GM19395 (cell line): ENCODE measurements at regions not wholly inside any gene's neighbourhood (a gene's known extent, or its start where the extent isn't known, plus 50 kb on each side); places are given as distances from the start of the nearest gene placed in this dataset.
"Not testable (repeated sequence)": the region's sequence is repeated elsewhere in the genome, so short reads cannot be mapped to it uniquely, and the experiment has no call there.

Experiments used
- ATAC-seq: cut with Tn5 transposase; IDR thresholded peaks from one replicate; pipeline ENCODE4 v1.9.1; 2021; ENCODE audit warnings: mild to moderate bottlenecking, moderate library complexity; ENCODE audit not compliant: unreplicated experiment

DNA sequence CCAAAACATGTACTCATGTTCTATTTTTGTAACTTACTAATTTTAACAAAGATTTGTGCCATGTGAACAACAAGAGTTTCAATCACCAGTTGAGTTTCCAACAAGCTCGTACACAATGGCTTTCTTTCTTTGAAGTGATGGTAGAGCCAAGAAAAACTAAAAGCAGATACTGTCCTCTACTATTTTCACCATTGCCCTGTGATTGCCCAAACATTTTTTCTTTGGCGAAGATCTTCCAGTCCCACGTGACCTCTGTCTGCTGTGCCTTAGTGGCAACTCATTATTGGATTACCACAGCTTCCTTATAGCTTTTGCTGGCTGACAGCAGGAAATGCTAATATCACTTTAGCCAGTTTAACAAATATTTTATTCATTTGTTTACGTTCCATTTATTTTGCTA lies 1147.1 kb downstream of the STIM2 start:
- no peak for ATAC-seq

DNA sequence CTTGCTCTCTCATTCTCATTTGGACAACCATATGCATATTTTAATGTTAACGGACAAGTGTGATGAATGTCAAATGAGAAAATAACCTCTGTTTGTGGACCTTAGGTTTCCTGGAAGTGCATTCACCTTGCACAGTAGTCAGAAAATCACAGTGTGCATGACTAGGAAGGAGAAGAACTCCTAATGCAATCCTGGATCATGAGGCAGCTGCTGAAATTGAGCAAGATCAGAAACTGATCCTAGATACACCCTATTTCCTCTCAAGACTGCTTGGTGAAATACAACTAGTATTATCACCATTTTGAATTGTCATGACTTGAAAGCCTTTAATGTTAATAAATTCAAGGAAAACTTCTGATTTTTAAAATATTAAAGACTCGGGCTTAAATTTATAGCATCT lies 1148.9 kb downstream of the STIM2 start:
- ATAC-seq, result no peak

DNA sequence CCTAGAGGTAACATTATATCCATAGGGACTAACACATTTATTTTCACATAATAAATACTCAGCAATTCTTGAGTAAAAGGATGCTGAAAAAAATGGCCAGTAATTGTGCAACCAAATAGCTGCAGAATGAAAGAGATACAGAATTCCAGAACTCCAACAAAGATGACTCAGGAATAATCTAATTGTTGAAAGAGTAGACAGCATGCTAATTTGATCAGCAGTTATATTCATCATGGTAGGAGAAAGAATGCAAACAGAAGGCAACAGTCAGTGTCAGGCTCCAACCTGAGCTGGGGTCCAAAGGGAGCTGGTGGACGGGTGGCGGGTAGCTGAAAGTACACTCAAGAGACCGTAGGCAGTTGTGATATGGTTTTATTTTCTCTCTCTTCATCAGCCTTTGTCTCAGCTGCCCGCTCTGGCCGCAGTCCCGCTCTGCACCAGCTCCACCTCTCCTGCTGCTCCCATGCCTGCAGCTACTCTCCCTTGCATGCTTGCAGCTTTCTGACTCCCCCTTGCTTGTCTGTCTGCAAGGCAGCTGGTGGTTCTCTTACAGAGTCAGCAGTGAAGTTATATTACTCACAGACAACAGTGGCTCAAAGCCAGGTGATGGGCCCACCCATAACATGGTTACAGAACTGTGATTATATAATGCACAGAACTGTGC lies 1150.1 kb downstream of the STIM2 start:
- no peak for ATAC-seq

DNA sequence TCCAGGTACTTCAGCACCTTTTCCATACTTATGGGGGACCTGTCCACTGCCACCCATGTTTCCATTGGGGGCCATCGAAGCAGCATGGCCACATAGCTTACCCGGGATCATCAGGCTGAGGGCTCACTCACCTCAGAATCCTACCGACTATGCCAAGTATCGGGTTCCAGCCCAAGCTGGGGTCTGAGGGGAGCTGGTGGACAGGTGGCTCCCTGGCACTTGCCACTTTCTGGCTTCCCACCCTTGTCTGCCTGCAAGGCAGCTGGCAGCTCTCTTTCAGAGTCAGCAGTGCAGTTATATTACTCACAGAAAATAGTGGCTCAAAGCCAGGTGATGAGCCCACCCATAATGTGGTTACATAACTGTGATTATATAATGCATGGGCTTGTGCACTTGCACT lies 1153.8 kb downstream of the STIM2 start:
- ATAC-seq, result no peak

DNA sequence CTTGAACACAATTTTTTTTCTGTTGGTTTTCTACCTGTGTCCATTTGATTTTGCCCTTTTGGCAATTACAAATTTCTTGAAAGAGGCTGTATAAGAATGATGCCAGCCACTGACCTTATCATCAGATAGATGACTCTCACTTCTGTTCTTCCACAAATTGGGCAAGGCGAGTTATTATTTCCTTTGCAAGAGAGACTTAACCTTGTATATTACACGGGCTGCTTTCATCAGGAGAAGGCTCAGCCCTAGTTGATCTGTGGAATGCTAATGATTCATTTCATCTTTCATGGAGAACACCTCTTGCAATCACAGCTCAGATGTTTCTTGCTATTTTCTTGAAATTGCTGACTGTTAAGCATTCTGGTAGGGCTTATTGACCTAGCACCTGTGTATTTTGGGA lies 1155.4 kb downstream of the STIM2 start:
- ATAC-seq, result no peak

DNA sequence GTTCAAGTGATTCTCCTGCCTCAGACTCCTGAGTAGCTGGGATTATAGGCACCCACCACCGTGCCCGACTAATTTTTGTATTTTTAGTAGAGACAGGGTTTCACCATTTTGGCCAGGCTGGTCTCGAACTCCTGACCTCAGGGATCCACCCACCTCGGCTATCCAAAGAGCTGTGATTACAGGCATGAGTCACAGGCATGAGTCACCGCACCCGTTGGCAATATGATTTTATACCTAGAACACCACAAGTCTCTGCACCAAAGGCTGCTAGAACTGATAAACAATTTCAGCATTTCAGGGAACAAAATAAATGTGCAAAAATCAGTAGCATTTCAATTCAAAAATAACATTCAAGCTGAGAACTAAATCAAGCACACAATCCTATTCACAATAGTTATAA lies 1177.6 kb downstream of the STIM2 start:
- ATAC-seq, result not testable (repeated sequence)

DNA sequence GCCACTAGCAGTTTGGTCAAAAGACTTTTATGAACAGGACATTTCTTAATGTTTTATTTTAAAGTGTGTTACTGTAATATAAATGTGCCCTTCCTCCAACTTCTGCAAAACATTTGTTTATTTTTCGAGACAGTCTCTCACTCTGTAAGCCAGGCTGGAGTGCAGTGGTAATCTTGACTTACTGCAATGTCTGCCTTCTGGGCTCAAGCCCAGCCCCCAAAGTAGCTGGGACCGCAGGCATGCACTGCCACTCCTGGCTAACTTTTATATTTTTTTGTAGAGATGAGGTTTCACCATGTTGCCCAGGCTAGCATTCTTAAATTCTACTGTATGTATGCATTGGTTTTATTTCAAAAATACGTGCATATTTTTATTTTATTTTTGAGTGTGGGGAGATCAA lies 1201.9 kb downstream of the STIM2 start:
- no peak for ATAC-seq

DNA sequence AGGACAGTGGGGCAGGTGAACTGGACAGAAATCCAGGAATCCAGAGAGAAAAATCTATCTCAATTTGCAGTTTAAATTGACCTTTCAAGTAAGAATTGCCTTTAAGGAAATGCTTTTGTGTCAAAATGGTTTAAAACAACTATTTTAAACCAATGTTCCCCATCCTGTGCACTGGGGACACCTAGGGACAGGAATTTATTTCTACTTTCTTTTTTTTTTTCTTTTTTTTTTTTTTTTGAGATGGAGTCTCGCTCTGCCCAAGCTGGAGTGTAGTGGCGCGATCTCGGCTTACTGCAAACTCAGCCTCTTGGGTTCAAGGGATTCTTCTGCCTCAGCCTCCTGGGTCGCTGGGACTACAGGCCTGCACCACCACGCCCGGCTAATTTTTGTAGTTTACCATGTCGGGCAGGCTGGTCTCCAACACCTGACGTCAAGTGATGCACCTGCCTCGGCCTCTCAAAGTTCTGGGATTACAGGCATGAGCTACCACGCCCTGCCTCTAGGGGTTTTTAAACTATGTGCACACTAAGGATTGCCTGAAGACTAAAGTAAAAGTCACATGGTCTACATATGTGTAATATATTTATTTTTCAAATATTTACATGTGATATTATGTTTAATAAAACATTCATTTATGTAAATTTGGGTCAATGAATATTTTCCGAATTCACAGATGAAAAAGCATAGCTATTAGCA lies 1213.4 kb downstream of the STIM2 start:
- ATAC-seq, result no peak

DNA sequence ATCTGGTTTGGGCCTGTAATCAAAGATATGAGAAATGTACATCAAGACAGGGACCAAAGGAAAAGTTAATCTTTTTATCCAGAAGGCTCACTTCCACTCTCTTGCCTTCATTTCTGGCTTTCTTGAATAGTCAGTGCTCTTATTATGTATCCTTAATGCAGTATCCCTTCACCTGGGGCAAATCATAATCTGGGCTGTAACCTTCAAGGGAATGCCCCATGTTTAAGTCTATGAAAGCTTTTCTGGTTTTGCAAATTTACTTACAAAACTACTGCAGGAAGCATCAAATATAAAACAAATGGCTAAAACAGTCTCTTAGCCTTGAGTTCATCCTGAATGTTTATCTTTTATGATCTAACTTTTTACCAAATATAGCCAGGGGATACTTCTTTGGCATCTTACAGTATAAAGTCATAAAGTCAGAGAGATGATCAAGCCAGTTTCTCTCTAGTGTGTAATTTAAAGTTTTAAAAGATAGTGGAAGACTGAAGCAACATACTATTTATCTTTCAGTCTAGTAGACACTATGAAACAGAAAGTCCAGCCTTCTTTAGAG lies 1214.8 kb downstream of the STIM2 start:
- ATAC-seq, result no peak

DNA sequence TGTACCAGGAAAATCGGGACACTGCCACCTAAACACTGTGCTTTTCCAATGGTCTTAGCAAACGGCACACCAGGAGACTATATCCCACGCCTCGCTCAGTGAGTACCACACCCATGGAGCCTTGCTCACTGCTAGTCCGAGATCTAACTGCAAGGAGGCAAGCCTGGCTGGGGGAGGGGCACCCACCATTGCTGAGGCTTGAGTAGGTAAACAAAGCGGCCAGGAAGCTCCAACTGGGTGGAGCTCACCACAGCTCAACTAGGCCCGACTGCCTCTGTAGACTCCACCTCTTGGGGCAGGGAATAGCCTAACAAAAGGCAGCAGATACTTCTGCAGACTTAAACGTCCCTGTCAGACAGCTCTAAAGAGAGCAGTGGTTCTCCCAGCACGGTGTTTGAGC lies 1216.6 kb downstream of the STIM2 start:
- not testable (repeated sequence) for ATAC-seq

DNA sequence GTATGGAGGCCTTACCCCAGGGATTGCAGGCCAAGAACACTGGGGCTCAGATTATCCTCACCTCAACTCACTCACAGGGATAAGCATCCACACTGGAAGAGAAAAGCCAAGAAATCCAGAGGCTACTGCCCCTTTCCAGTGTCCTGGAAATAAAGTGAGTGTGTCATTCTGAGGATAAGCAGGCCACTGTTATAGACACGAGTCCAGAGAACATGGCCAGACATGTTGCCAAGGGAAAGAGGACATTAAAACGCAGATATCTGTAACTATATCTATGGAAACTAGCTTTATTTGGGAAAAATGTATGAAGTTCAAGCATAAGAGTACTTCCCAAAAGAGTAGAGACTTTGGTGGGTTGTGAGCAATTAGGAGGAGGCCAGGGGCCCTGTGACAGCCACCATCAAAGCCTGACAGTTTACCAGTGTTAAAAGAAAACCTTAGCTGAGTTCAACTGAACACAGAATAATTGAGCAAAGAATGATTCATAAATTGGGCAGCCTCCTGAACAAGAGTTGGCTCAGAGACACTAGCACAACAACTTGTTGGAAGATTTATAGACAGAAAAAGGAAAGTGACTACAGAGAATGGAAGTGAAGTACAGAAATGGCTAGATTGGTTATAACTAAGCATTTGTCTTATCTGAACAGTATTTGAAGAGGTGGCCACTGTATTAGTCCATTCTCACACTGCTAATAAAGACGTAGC lies 1222.2 kb downstream of the STIM2 start:
- ATAC-seq, result no peak

DNA sequence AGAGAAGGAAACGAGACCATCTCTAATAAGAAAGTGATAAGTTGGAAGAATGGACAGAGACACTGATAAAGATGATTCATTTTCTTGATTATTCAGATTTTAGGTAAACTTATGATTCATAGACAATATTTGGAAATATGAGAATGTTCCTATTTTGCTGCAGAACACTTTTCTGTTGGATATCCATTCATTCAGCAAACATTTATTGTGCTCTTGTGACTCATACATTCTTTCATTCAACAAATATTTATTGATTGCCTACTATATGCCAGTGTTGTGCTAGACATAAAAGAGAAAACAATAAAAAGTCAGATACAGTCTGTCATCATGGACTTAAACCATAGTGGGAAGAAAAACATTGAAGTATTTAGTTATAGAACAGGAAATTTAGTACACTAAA lies 1232.0 kb downstream of the STIM2 start:
- ATAC-seq, result no peak

DNA sequence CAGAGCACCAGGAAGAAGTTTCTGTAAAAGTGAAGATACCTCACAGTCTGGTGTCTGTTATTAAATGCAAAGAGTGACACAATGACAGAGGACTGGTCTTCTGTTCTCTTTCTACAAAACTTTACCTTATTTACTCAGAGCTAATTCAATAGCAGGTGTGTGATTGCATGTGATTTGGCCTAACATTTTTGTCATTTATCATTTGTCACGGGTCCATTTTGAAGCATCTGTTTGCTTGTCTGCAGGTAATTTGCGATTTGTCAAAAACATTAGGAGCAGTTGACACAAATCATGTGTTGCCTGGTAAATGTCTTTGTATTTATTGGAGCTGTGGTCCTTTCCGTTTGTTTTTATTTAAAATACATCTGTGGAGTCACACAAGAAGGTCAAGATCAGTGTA lies 1232.4 kb downstream of the STIM2 start:
- no peak for ATAC-seq

DNA sequence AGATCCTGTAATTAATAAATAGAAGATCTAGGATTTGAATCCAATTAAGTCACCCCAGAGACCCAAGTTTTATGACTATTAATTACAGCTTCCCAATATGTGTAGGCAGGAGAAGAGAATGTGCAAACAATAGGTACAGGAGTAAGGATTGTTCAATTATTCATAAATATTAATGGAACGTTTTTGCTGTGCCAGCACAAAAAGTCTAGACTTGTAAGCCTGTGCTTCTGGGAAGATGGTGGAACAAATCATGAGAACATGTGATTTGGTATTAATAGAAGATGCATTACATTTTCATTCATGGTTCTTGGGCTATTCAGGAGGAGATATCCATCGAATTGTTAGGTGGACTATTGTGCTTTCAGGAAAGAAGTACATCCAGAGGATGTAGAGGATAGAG lies 1240.9 kb downstream of the STIM2 start:
- ATAC-seq, result no peak

DNA sequence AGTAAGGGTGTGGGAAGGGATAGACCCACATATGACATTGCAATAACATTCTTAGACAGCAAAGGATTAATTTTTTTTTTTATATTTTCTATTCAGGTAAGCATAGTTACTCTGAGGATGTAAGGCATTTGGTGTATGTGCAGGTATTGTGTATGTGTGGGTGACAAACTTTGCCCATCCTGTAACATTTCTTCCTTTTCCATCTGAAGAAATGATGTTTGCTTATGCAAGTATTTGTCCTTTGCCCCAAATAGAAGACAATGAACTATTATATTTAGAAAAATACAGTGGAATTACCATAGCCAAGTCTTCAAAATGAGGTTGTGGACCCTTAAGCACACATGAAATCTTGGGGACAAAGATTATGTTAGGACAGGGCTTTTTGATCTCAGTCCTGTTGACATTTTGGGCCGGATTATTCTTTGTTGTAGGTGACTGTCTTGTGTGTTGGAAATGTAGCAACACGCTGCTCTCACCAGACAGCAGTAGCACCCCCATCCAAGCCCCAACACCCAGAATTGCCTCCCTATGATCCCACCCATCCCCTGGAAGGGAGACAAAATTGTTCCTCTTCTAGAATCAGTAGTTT lies 1244.7 kb downstream of the STIM2 start:
- no peak for ATAC-seq

DNA sequence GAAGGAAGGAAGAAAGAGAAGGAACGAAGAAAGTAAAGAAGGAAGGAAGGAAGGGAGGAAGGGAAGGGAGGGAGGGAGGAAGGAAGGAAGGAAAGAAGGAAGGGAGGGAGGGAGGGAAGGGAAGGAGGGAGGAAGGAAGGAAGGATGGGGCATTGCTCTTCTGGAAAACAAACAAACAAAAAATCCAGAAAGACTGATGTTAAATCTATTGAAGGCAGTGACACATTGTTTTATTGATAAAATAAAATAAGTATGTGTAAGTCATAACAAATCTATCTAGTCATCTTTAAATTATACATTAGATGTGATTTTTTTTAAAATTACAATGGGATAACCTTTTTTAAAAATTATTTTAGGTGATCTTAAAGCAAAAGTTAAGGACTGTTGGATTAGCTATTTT lies 1245.5 kb downstream of the STIM2 start:
- ATAC-seq, result no peak

DNA sequence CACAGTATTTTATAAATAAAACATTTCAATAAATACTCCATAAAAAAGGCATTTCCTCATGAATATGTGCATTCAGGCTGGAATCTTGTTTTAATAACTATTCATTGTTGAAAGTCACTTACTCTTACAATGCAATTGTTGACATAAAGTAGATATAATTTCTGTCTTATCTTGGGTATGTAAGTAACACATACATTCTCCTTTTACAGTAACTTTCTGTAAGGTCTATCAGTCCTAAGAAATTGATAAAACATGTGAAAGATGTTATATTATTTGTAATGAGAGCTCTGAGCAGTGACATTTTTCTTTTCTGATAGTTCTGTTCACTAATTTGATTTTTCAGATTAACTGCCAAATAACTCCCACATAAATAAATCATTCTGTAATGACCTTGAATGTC lies 1249.2 kb downstream of the STIM2 start:
- no peak for ATAC-seq

DNA sequence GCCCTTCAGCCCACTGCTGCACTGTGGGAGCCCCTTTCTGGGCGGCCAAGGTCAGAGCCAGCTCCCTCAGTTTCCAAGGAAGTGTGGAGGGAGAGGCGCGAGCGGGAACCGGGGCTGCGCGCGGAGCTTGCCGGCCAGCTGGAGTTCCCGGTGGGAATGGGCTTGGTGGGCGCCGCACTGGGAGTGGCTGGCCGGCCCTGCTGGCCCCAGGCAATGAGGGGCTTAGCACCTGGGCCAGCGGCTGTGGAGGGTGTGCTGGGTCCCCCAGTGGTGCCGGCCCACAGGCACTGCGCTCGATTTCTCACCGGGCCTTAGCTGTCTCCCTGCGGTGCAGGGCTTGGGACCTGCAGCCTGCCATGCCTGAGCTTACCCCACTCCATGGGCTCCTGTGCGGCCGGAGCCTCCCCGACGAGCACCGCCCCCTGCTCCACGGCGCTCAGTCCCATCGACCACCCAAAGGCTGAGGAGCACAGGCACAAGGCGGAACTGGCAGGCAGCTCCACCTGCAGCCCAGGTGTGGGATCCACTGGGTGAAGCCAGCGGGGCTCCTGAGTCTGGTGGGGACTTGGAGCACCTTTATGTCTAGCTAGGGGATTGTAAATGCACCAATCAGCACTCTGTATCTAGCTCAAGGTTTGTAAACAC lies 1252.2 kb downstream of the STIM2 start:
- ATAC-seq, result not testable (repeated sequence)

DNA sequence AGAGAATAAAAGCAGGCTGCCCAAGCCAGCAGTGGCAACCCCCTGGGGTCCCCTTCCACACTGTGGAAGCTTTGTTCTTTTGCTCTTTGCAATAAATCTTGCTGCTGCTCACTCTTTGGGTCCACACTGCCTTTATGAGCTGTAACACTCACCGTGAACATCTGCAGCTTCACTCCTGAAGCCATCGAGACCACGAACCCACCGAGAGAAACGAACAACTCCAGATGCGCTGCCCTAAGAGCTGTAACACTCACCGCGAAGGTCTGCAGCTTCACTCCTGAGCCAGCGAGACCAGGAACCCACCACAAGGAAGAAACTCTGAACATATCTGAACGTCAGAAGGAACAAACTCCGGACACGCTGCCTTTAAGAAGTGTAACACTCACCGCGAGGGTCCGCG lies 1252.9 kb downstream of the STIM2 start:
- ATAC-seq, result not testable (repeated sequence)

DNA sequence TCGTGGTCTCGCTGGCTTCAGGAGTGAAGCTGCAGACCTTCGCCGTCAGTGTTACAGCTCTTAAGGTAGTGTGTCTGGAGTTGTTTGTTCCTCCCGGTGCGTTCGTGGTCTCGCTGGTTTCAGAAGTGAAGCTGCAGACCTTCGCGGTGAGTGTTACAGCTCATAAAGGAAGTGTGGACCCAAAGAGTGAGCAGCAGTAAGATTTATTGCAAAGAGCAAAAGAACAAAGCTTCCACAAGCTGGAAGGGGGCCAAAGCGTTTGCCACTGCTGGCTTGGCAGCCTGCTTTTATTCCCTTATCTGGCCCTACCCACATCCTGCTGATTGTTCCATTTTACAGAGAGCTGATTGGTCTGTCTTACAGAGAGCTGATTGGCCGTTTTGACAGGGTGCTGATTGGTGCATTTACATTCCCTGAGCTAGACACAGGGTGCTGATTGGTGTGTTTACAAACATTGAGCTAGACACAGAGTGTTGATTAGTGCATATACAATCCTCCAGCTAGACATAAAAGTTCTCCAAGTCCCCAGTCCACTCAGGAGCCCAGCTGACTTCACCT lies 1256.0 kb downstream of the STIM2 start:
- not testable (repeated sequence) for ATAC-seq
